B cell (primary cell): ENCODE measurements at regions not wholly inside any gene's neighbourhood (a gene's known extent, or its start where the extent isn't known, plus 50 kb on each side); places are given as distances from the start of the nearest gene placed in this dataset.

ENCODE experiments used
- ATAC-seq: fragments of 200-7000 bp; cut with Tn5 transposase; one replicate; pipeline ENCODE4 v1.10.0; 2021; ENCODE audit warnings: low read depth, mild to moderate bottlenecking, moderate number of reproducible peaks, moderate library complexity
- CTCF ChIA-PET: fragments of 350-600 bp; sonication (Branson Sonifier 250); formaldehyde crosslinking; loops from one replicate; lab custom pipeline; 2021; ENCODE audit warnings: antibody characterized with exemption, inconsistent platforms; lab: Charles Lee
- POLR2A ChIA-PET: fragments of 350-600 bp; sonication (Branson Sonifier 250); formaldehyde crosslinking; loops from one replicate; lab custom pipeline; 2021; ENCODE audit warnings: antibody characterized with exemption; lab: Charles Lee
- DNase-seq: peaks from one replicate; pipeline ENCODE4 v3.0.0; 2013
- H2AFZ ChIP-seq: 2 replicates; pipeline ENCODE4 v1.6.1; 2012; ENCODE audit warnings: mild to moderate bottlenecking, low read depth, low read length; ENCODE audit not compliant: insufficient read depth, poor library complexity, severe bottlenecking
- H3K27ac ChIP-seq, 2 donors: 1 replicate in 1 of 2; 2 replicates in 1 of 2; pipeline ENCODE4 v1.5.1; 2012 to 2013; ENCODE audit warnings: low read length in 2 of 2, mild to moderate bottlenecking in 2 of 2, moderate library complexity in 1 of 2
- H3K27me3 ChIP-seq, 4 experiments: fragments of 200-600 bp in 1 of 4; sonication (generic) in 1 of 4; replicated peaks in 1 of 4; 1 replicate in 2 of 4; 2 replicates in 2 of 4; pipeline versions ENCODE4 v1.6.1 to v1.7.0; 2013 to 2016; ENCODE audit warnings: low read length in 3 of 4, mild to moderate bottlenecking in 2 of 4, mixed read lengths in 1 of 4, moderate library complexity in 1 of 4; ENCODE audit not compliant: insufficient read depth in 4 of 4, control insufficient read depth in 3 of 4; ENCODE audit errors: control extremely low read depth in 1 of 4
- H3K36me3 ChIP-seq, 2 experiments: replicated peaks in 1 of 2; 1 replicate in 1 of 2; 2 replicates in 1 of 2; pipeline versions ENCODE4 v1.6.1 to v1.7.1; 2013; ENCODE audit warnings: low read length in 1 of 2; ENCODE audit not compliant: insufficient read depth in 2 of 2, control insufficient read depth in 1 of 2; ENCODE audit errors: control extremely low read depth in 1 of 2, extremely low read depth in 1 of 2
- H3K4me1 ChIP-seq, 2 donors: fragments of 200-600 bp in 1 of 2; sonication (generic) in 1 of 2; 1 replicate in 1 of 2; 2 replicates in 1 of 2; pipeline versions ENCODE4 v1.5.1 to v1.6.1; 2013 to 2017; ENCODE audit warnings: low read length in 2 of 2; ENCODE audit not compliant: control insufficient read depth in 2 of 2, insufficient read depth in 2 of 2
- H3K4me2 ChIP-seq: replicated peaks from 2 replicates; pipeline ENCODE3; 2012; ENCODE audit warnings: mild to moderate bottlenecking, low read depth, low read length; ENCODE audit not compliant: poor library complexity, severe bottlenecking
- H3K4me3 ChIP-seq, 5 experiments: fragments of 200-600 bp in 1 of 5; sonication (generic) in 1 of 5; 1 replicate in 3 of 5; 2 replicates in 2 of 5; pipeline versions ENCODE4 v1.5.1 to v1.7.0; 2011 to 2016; ENCODE audit warnings: low read length in 4 of 5, mild to moderate bottlenecking in 4 of 5, low read depth in 2 of 5, control low read depth in 1 of 5, moderate library complexity in 1 of 5; ENCODE audit not compliant: insufficient read depth in 1 of 5; ENCODE audit errors: control extremely low read depth in 1 of 5, extremely low read depth in 1 of 5
- H3K79me2 ChIP-seq: fragments of 200-600 bp; sonication (generic); one replicate; pipeline ENCODE4 v1.6.0; 2016; ENCODE audit warnings: low read length; ENCODE audit not compliant: control insufficient read depth, insufficient read depth
- H3K9ac ChIP-seq: fragments of 200-600 bp; sonication (generic); 2 replicates; pipeline ENCODE4 v1.6.1; 2017; ENCODE audit warnings: mild to moderate bottlenecking, low read length, moderate library complexity
- H3K9me3 ChIP-seq, 3 donors: one replicate each; pipeline versions ENCODE4 v1.6.1 to v1.7.1; 2013; ENCODE audit warnings: low read length in 2 of 3; ENCODE audit not compliant: control insufficient read depth in 2 of 3, insufficient read depth in 1 of 3; ENCODE audit errors: control extremely low read depth in 1 of 3
- H4K20me1 ChIP-seq: 2 replicates; pipeline ENCODE4 v1.6.0; 2012; ENCODE audit warnings: mild to moderate bottlenecking, low read length; ENCODE audit not compliant: insufficient read depth, control insufficient read depth, poor library complexity, severe bottlenecking
- H3K27ac Mint-ChIP-seq: one replicate; pipeline ENCODE4 v1.8.0; 2021; ENCODE audit warnings: mixed read lengths
- H3K27me3 Mint-ChIP-seq: one replicate; pipeline ENCODE4 v1.8.0; 2021; ENCODE audit warnings: mixed read lengths
- H3K4me1 Mint-ChIP-seq: one replicate; pipeline ENCODE4 v1.8.0; 2021; ENCODE audit warnings: mixed read lengths
- H3K4me3 Mint-ChIP-seq: one replicate; pipeline ENCODE4 v1.8.0; 2021; ENCODE audit warnings: mixed read lengths
- H3K9me3 Mint-ChIP-seq: one replicate; pipeline ENCODE4 v1.8.0; 2022; ENCODE audit warnings: mixed read lengths; ENCODE audit not compliant: insufficient read depth
- EZH2 ChIP-seq: IDR thresholded peaks from 2 replicates; pipeline ENCODE4 v1.6.1; 2012; ENCODE audit warnings: borderline replicate concordance, low read depth, mild to moderate bottlenecking, moderate library complexity, low read length; ENCODE audit not compliant: insufficient read depth, poor library complexity, severe bottlenecking
- WGBS: methylation state at CpG from one replicate; pipeline ENCODE4 v1.1.5; 2013; ENCODE audit warnings: missing lambda C conversion rate; ENCODE audit not compliant: insufficient coverage; 5-methylcytosine and 5-hydroxymethylcytosine counted together
- intact Hi-C: fragments of 100-400 bp; cut with micrococcal nuclease; formaldehyde crosslinking; loops from one replicate; pipeline ENCODE4 v1.10.0; 2022
- TF ChIP-seq, protein P1 (sequence below): fragments of 200-600 bp; IDR thresholded peaks from one replicate; pipeline ENCODE4 v1.8.0; 2022; ENCODE audit warnings: antibody characterized with exemption, mild to moderate bottlenecking

DNA sequence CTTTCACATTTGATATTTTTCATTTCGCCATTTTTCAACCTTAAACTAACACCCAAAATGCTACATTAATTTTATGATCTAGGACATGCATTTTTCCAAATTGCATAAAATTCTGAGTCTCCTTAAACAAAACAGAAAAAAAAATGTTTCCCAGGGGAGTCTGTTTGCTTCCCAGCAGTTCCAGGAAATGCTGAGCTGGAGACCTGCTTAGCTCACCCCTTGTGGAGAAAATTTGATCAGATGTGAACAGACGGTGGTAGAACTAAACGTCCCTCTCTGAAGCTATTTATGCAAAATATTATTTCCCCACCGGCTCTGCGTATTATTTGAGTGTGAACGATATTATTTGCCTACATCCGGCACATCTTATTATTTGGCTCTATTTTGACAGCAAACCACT, 74.9 kb upstream of the AGAP1 start:
- CTCF ChIA-PET, result no interaction called here
- TF ChIP-seq EZH2, result no peak
- TF ChIP-seq, protein P1, sequence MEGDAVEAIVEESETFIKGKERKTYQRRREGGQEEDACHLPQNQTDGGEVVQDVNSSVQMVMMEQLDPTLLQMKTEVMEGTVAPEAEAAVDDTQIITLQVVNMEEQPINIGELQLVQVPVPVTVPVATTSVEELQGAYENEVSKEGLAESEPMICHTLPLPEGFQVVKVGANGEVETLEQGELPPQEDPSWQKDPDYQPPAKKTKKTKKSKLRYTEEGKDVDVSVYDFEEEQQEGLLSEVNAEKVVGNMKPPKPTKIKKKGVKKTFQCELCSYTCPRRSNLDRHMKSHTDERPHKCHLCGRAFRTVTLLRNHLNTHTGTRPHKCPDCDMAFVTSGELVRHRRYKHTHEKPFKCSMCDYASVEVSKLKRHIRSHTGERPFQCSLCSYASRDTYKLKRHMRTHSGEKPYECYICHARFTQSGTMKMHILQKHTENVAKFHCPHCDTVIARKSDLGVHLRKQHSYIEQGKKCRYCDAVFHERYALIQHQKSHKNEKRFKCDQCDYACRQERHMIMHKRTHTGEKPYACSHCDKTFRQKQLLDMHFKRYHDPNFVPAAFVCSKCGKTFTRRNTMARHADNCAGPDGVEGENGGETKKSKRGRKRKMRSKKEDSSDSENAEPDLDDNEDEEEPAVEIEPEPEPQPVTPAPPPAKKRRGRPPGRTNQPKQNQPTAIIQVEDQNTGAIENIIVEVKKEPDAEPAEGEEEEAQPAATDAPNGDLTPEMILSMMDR, result no peak
- no peaks in the 10 kb centered on the region for H3K36me3 ChIP-seq
- DNase-seq (no peak), ATAC-seq (no peak)
- Mint-ChIP-seq H3K9me3 (peaks cover 3% of the 10 kb centered on the region), H3K4me1 (no peaks in the 10 kb centered on the region), H3K4me3 (no peak overlapping the region), H3K27me3 (peaks cover 4% of the 10 kb centered on the region), H3K27ac (no peak overlapping the region)
- H3K9me3 ChIP-seq, result peaks cover 0 to 6% (median 0%) of the 10 kb centered on the region in 3 donors
- H3K4me2 ChIP-seq, result no peak overlapping the region
- no peak overlapping the region for H3K9ac ChIP-seq
- H3K27me3 ChIP-seq, result no peaks in the 10 kb centered on the region
- H3K4me3 ChIP-seq, result no peak overlapping the region
- POLR2A ChIA-PET, result no interaction called here
- no peaks in the 10 kb centered on the region for H3K79me2 ChIP-seq
- intact Hi-C loops, result no loop called here
- no peaks in the 10 kb centered on the region for H4K20me1 ChIP-seq
- H2AFZ ChIP-seq, result no peak overlapping the region
- 100% methylated on average over 2 of the region's 7 CpGs for WGBS
- no peak overlapping the region for H3K27ac ChIP-seq
- H3K4me1 ChIP-seq, result no peaks in the 10 kb centered on the region

DNA sequence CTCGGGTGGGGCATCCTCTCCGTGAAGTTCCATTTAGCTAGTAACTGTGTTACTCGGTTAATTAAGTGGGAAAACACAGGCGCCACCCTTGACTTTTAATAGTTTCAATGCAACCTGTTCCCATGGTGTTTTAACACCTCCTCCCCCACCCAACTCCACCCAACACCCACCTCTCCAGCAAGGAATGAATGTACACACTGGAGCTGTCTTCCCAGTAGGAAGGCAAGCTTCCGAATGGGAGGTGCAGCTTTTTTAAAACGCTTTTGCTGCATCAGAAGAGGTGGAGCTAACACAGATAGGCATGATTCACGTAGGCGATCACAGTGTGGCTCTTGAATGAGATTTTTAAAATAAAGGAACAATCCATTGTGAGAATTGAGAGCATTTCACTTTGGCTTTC, 73.8 kb upstream of the AGAP1 start:
- no peak for TF ChIP-seq EZH2
- TF ChIP-seq, protein P1, result no peak
- WGBS, result 84% methylated on average over 5 of the region's 8 CpGs
- POLR2A ChIA-PET, result no interaction called here
- intact Hi-C loops, result no loop called here
- Histone ChIP-seq H3K4me2 (no peak overlapping the region), H3K4me3 (no peak overlapping the region), H3K79me2 (no peaks in the 10 kb centered on the region), H3K4me1 (no peaks in the 10 kb centered on the region), H3K9ac (no peak overlapping the region), H3K9me3 (peaks cover 0 to 6% (median 0%) of the 10 kb centered on the region in 3 donors), H4K20me1 (no peaks in the 10 kb centered on the region), H3K27ac (no peak overlapping the region), H2AFZ (no peak overlapping the region), H3K36me3 (no peaks in the 10 kb centered on the region), H3K27me3 (no peaks in the 10 kb centered on the region)
- H3K4me3 Mint-ChIP-seq, result no peak overlapping the region
- H3K9me3 Mint-ChIP-seq, result peaks cover 6% of the 10 kb centered on the region
- DNase-seq, result no peak
- H3K27ac Mint-ChIP-seq, result no peak overlapping the region
- peaks cover 4% of the 10 kb centered on the region for H3K27me3 Mint-ChIP-seq
- no peaks in the 10 kb centered on the region for H3K4me1 Mint-ChIP-seq
- CTCF ChIA-PET, result no interaction called here
- no peak for ATAC-seq
